PC-3 (cell line): ENCODE measurements at regions not wholly inside any gene's neighbourhood (a gene's known extent, or its start where the extent isn't known, plus 50 kb on each side); places are given as distances from the start of the nearest gene placed in this dataset.

Source experiments
- ATAC-seq: fragments of 200-7000 bp; cut with Tn5 transposase; 2 replicates; pipeline ENCODE4 v1.9.1; 2020; ENCODE audit warnings: mild to moderate bottlenecking, moderate library complexity
- BruUV-seq: library from RNA; stranded (reverse); fragments of 400-500 nt; replicated peaks from 2 replicates; lab custom pipeline; 2021; lab: Mats Ljungman, UMichigan
- CTCF ChIA-PET: fragments of 300-600 bp; sonication (Branson Sonifier 250); formaldehyde crosslinking; loops from one replicate; lab custom pipeline; 2022; ENCODE audit warnings: antibody characterized with exemption; lab: Charles Lee
- POLR2A ChIA-PET: fragments of 300-600 bp; sonication (Branson Sonifier 250); formaldehyde crosslinking; loops from one replicate; lab custom pipeline; 2022; ENCODE audit warnings: antibody characterized with exemption; ENCODE audit not compliant: unreplicated experiment; lab: Charles Lee
- DNase-seq: peaks from one replicate; pipeline ENCODE4 v3.0.0-alpha.2; 2015
- H2AFZ ChIP-seq: fragments of 300-600 bp; sonication (generic); 2 replicates; pipeline ENCODE4 v1.6.0; 2016; ENCODE audit warnings: antibody characterized with exemption, low read length
- H3F3A ChIP-seq: fragments of 300-600 bp; sonication (generic); one replicate; pipeline ENCODE4 v1.6.0; 2017; ENCODE audit warnings: antibody characterized with exemption, low read length, control low read depth, mild to moderate bottlenecking; ENCODE audit not compliant: unreplicated experiment
- H3K27ac ChIP-seq: fragments of 300-600 bp; sonication (generic); 2 replicates; pipeline ENCODE4 v1.5.1; 2016; ENCODE audit warnings: mild to moderate bottlenecking, low read length
- H3K27me3 ChIP-seq: fragments of 300-600 bp; sonication (generic); 2 replicates; pipeline ENCODE4 v1.6.1; 2016; ENCODE audit warnings: low read length, mixed read lengths
- H3K36me3 ChIP-seq: fragments of 300-600 bp; sonication (generic); 2 replicates; pipeline ENCODE4 v1.6.1; 2016; ENCODE audit warnings: low read depth, mixed run types, low read length, mixed read lengths
- H3K4me1 ChIP-seq: fragments of 300-600 bp; sonication (generic); 2 replicates; pipeline ENCODE4 v1.5.1; 2016; ENCODE audit warnings: low read length; ENCODE audit not compliant: insufficient read depth
- H3K4me2 ChIP-seq: fragments of 300-600 bp; sonication (generic); 2 replicates; pipeline ENCODE4 v1.6.0; 2016; ENCODE audit warnings: low read length
- H3K4me3 ChIP-seq: fragments of 300-600 bp; sonication (generic); 2 replicates; pipeline ENCODE4 v1.5.1; 2016; ENCODE audit warnings: mild to moderate bottlenecking, low read length, mixed read lengths
- H3K79me2 ChIP-seq: fragments of 300-600 bp; sonication (generic); 2 replicates; pipeline ENCODE4 v1.6.1; 2017; ENCODE audit warnings: low read length, mixed read lengths
- H3K9ac ChIP-seq: fragments of 300-600 bp; sonication (generic); 2 replicates; pipeline ENCODE4 v1.6.0; 2016; ENCODE audit warnings: mild to moderate bottlenecking, low read length
- H3K9me2 ChIP-seq: fragments of 300-600 bp; sonication (generic); replicated peaks from 2 replicates; pipeline ENCODE4 v1.6.1; 2016; ENCODE audit warnings: mixed run types, low read length, mixed read lengths
- H3K9me3 ChIP-seq: fragments of 300-600 bp; sonication (generic); 2 replicates; pipeline ENCODE4 v1.6.1; 2016; ENCODE audit warnings: low read length, mixed read lengths
- H4K20me1 ChIP-seq: fragments of 300-600 bp; sonication (generic); 2 replicates; pipeline ENCODE4 v1.6.1; 2016; ENCODE audit warnings: low read length, mixed read lengths
- EZH2 ChIP-seq: fragments of 300-600 bp; sonication (generic); IDR thresholded peaks from one replicate; pipeline ENCODE4 v1.6.1; 2017; ENCODE audit warnings: antibody characterized with exemption, mild to moderate bottlenecking, low read length; ENCODE audit not compliant: unreplicated experiment
- EZH2phosphoT487 ChIP-seq: fragments of 300-600 bp; sonication (generic); IDR thresholded peaks from 2 replicates; pipeline ENCODE4 v1.6.1; 2018; ENCODE audit warnings: mild to moderate bottlenecking, antibody characterized with exemption, low read length, borderline replicate concordance
- intact Hi-C: fragments of 100-400 bp; cut with micrococcal nuclease; formaldehyde crosslinking; loops from 2 replicates; pipeline ENCODE4 v1.9.0; 2023
- TF ChIP-seq, protein P1 (sequence below): fragments of 300-600 bp; sonication (generic); conservative IDR thresholded peaks from 2 replicates; pipeline ENCODE4 v1.5.1; 2017; ENCODE audit warnings: antibody characterized with exemption, low read depth, mild to moderate bottlenecking, low read length

DNA sequence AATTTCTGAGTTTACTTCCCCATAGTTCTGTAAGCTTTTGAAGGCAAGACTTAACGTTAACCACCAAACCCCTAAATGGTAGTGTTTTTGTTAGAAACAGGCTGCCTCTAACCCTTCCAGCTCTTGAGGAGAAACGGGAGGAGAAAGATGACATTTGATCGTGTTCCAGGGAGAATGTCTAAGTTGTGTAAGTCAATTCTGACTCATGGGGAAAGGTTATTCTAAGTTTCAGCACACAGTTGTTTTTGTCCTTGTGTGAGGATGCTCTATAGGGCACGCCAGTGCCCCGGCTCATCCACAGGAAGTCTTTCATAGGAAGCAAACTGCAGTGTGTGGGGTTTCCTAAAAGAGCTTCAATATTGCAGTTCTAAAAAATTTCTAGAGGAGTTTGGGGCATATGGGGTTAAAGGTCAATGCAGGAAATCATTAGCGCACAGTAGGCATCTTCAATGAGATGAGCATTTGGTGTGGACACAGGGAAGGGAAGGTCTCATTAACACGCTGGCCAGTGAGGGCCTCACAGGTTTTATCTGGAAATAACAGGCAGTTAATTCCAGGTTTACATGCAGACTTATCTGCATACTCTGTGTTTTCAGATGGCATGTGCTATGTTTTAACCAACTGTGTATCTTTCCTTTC, 638.2 kb upstream of the IGFBP3 start:
- H3K4me2 ChIP-seq = 0 out of 2 replicates have a peak overlapping the region, but pooled peaks have one; percentile 29
- ATAC-seq (peak; percentile 91), DNase-seq (peak; percentile 70)
- no peaks in the 10 kb centered on the region for H3K9me3 ChIP-seq
- no peak overlapping the region for H3K4me3 ChIP-seq
- H3F3A ChIP-seq = no peaks in the 10 kb centered on the region
- no peaks in the 10 kb centered on the region for H3K9me2 ChIP-seq
- CTCF ChIA-PET = no interaction called here
- H3K9ac ChIP-seq = no peak overlapping the region
- H3K4me1 ChIP-seq = peaks cover 9% of the 10 kb centered on the region
- intact Hi-C loops = no loop called here
- no peak overlapping the region for H2AFZ ChIP-seq
- POLR2A ChIA-PET = no interaction called here
- TF ChIP-seq, protein P1, sequence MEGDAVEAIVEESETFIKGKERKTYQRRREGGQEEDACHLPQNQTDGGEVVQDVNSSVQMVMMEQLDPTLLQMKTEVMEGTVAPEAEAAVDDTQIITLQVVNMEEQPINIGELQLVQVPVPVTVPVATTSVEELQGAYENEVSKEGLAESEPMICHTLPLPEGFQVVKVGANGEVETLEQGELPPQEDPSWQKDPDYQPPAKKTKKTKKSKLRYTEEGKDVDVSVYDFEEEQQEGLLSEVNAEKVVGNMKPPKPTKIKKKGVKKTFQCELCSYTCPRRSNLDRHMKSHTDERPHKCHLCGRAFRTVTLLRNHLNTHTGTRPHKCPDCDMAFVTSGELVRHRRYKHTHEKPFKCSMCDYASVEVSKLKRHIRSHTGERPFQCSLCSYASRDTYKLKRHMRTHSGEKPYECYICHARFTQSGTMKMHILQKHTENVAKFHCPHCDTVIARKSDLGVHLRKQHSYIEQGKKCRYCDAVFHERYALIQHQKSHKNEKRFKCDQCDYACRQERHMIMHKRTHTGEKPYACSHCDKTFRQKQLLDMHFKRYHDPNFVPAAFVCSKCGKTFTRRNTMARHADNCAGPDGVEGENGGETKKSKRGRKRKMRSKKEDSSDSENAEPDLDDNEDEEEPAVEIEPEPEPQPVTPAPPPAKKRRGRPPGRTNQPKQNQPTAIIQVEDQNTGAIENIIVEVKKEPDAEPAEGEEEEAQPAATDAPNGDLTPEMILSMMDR = no peak
- no peak for TF ChIP-seq EZH2phosphoT487
- no peak for TF ChIP-seq EZH2
- no peaks in the 10 kb centered on the region for H4K20me1 ChIP-seq
- BruUV-seq = no TSS peak
- H3K36me3 ChIP-seq = no peaks in the 10 kb centered on the region
- H3K27me3 ChIP-seq = no peaks in the 10 kb centered on the region
- H3K79me2 ChIP-seq = no peaks in the 10 kb centered on the region
- 0 out of 2 replicates have a peak overlapping the region, but pooled peaks have one; percentile 25 for H3K27ac ChIP-seq

DNA sequence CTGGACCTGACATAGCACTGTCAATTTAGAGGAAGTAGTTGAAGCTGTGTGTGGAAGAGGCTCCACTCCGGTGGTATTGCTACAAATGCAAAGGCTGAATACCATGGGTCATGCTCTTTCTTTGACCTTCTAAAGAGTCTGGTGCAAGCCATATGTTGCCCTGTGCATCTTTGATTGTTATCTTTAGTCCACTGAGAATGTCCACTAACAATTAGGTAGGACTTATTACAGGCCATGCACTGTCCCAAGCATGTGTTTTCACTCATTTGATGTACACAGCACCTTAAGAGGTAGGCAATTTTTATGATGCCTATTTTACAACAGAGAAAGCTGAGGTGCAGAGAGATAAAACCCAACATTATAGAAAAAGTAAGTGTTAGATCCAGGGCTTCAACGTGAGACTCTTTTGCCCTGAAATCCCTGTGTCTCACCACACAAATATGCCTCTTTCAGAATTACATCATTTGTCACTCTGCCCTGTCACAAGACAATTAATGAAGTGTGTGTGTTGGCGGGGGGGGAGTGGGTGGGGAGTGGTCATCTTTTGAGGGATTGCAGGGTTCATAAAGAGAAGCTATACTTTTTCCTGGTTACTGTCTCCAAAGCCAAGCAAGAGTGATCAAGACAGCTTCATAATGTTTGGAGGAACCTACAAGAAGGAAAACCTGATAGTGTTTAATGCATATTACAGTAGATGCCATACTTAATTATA, 637.6 kb upstream of the IGFBP3 start:
- no peaks in the 10 kb centered on the region for H4K20me1 ChIP-seq
- POLR2A ChIA-PET = no interaction called here

More for the DNA sequence above, 637.6 kb upstream of the IGFBP3 start:
- no peaks in the 10 kb centered on the region for H3F3A ChIP-seq
- no peak overlapping the region for H3K4me3 ChIP-seq
- H2AFZ ChIP-seq = no peak overlapping the region
- no peaks in the 10 kb centered on the region for H3K79me2 ChIP-seq
- no peak overlapping the region for H3K9ac ChIP-seq
- H3K9me2 ChIP-seq = no peaks in the 10 kb centered on the region
- intact Hi-C loops = no loop called here
- no peaks in the 10 kb centered on the region for H3K9me3 ChIP-seq
- H3K36me3 ChIP-seq = no peaks in the 10 kb centered on the region
- peaks cover 9% of the 10 kb centered on the region for H3K4me1 ChIP-seq
- CTCF ChIA-PET = no interaction called here
- DNase-seq = peak; percentile 35
- ATAC-seq = peak; percentile 42
- no peaks in the 10 kb centered on the region for H3K27me3 ChIP-seq
- 0 out of 2 replicates have a peak overlapping the region, but pooled peaks have one; percentile 25 for H3K27ac ChIP-seq
- TF ChIP-seq, protein P1 = no peak
- no peak for TF ChIP-seq EZH2
- no peak for TF ChIP-seq EZH2phosphoT487
- no TSS peak for BruUV-seq
- H3K4me2 ChIP-seq = 0 out of 2 replicates have a peak overlapping the region, but pooled peaks have one; percentile 29
